Keratinocyte (primary cell): ENCODE measurements at regions not wholly inside any gene's neighbourhood (a gene's known extent, or its start where the extent isn't known, plus 50 kb on each side); places are given as distances from the start of the nearest gene placed in this dataset.

ENCODE experiments used
- DNase-seq: peaks from one replicate; pipeline ENCODE4 v3.0.0-alpha.2; 2011; ENCODE audit warnings: low read depth, missing footprints, low spot score
- FAIRE-seq: peaks from 2 replicates; lab custom pipeline; 2011; peaks lifted over from hg19 to GRCh38; lab: Jason Lieb, UNC
- H2AFZ ChIP-seq: 2 replicates; pipeline ENCODE4 v1.6.0; 2012; ENCODE audit warnings: low read length, control low read depth, inconsistent platforms; ENCODE audit not compliant: control insufficient read depth
- H3K27ac ChIP-seq: 2 replicates; pipeline ENCODE4 v1.5.1; 2011; ENCODE audit warnings: low read length; ENCODE audit not compliant: control insufficient read depth, insufficient read depth
- H3K27me3 ChIP-seq: 3 replicates; pipeline ENCODE4 v1.6.0; 2011; ENCODE audit warnings: low read length; ENCODE audit not compliant: control insufficient read depth, insufficient read depth; ENCODE audit errors: extremely low read depth
- H3K36me3 ChIP-seq, 2 experiments: 2 replicates in 1 of 2; 3 replicates in 1 of 2; pipeline ENCODE4 v1.5.1; 2011; ENCODE audit warnings: low read length in 2 of 2, mild to moderate bottlenecking in 1 of 2; ENCODE audit not compliant: control insufficient read depth in 2 of 2, insufficient read depth in 2 of 2; ENCODE audit errors: extremely low read depth in 1 of 2
- H3K4me1 ChIP-seq: 3 replicates; pipeline ENCODE4 v1.5.1; 2011; ENCODE audit warnings: low read length; ENCODE audit not compliant: control insufficient read depth, insufficient read depth; ENCODE audit errors: extremely low read depth
- H3K4me2 ChIP-seq: 3 replicates; pipeline ENCODE4 v1.6.0; 2011; ENCODE audit warnings: low read depth, low read length; ENCODE audit not compliant: control insufficient read depth, insufficient read depth; ENCODE audit errors: extremely low read depth
- H3K4me3 ChIP-seq, 3 experiments: fragments of 200-600 bp in 1 of 3; sonication (generic) in 1 of 3; 2 replicates in 2 of 3; 3 replicates in 1 of 3; pipeline ENCODE4 v1.5.1; 2011 to 2016; ENCODE audit warnings: low read length in 3 of 3, mild to moderate bottlenecking in 3 of 3, control low read depth in 2 of 3, inconsistent platforms in 1 of 3, low read depth in 1 of 3, mixed read lengths in 1 of 3, mixed run types in 1 of 3, moderate library complexity in 1 of 3; ENCODE audit not compliant: control insufficient read depth in 2 of 3, insufficient read depth in 2 of 3; ENCODE audit errors: extremely low read depth in 1 of 3
- H3K79me2 ChIP-seq: 2 replicates; pipeline ENCODE4 v1.6.0; 2012; ENCODE audit warnings: low read length; ENCODE audit not compliant: control insufficient read depth, insufficient read depth
- H3K9ac ChIP-seq: 3 replicates; pipeline ENCODE4 v1.6.0; 2011; ENCODE audit warnings: low read length; ENCODE audit not compliant: control insufficient read depth, insufficient read depth; ENCODE audit errors: extremely low read depth
- H3K9me1 ChIP-seq: 3 replicates; pipeline ENCODE4 v1.6.0; 2011; ENCODE audit warnings: low read length; ENCODE audit not compliant: control insufficient read depth, insufficient read depth; ENCODE audit errors: extremely low read depth
- H3K9me3 ChIP-seq: 2 replicates; pipeline ENCODE4 v1.5.1; 2012; ENCODE audit warnings: low read depth, low read length; ENCODE audit not compliant: control insufficient read depth
- H4K20me1 ChIP-seq: 3 replicates; pipeline ENCODE4 v1.6.0; 2011; ENCODE audit warnings: low read length; ENCODE audit not compliant: control insufficient read depth, insufficient read depth; ENCODE audit errors: extremely low read depth
- EZH2 ChIP-seq: IDR thresholded peaks from one replicate; pipeline ENCODE4 v1.6.1; 2012; ENCODE audit warnings: inconsistent platforms, mild to moderate bottlenecking, low read length, moderate library complexity
- dilution Hi-C: fragments of 300-500 bp; cut with MboI; formaldehyde crosslinking; loops from one replicate; pipeline ENCODE4 v1.7.0; 2020; ENCODE audit warnings: low sequenced_read_pairs; ENCODE audit not compliant: extremely low pct_ligation_motif_present
- TF ChIP-seq, protein P1 (sequence below), 3 experiments: IDR thresholded peaks in 1 of 3; conservative IDR thresholded peaks in 1 of 3; optimal IDR thresholded peaks in 1 of 3; 2 replicates in 2 of 3; 3 replicates in 1 of 3; pipeline versions ENCODE3 to v1.5.1; 2011; ENCODE audit warnings: low read length in 3 of 3, mild to moderate bottlenecking in 3 of 3, moderate library complexity in 2 of 3, control low read depth in 1 of 3, inconsistent platforms in 1 of 3; ENCODE audit not compliant: insufficient read depth in 2 of 3; ENCODE audit errors: extremely low read depth in 1 of 3

DNA sequence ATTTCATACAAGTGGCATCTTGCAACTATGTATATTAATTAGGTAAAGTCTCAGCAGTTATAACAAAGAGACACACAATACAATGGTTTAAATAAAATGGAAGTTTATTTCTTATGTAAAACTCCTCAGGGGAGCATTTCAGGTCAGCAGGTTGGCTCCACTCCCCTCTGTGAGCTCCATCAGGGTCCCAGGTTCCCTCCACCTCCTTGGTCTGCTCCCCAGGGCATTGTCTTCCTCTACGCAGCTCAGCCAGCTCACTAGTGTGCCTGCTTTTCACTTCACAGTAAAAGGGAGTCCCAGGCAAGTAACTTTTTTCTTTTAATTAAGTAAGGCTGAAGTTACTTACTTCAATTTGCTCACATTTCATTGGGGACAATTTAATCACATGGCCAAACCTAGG is 135.3 kb upstream of the FNDC3A start:
- no peak for FAIRE-seq
- Histone ChIP-seq H4K20me1 (no peaks in the 10 kb centered on the region), H3K27ac (no peak overlapping the region), H3K4me1 (no peaks in the 10 kb centered on the region), H3K36me3 (no peaks in the 10 kb centered on the region), H3K4me2 (no peak overlapping the region), H3K79me2 (no peaks in the 10 kb centered on the region), H3K9me3 (no peaks in the 10 kb centered on the region), H3K27me3 (peaks cover 5% of the 10 kb centered on the region), H3K4me3 (no peak overlapping the region), H3K9ac (no peak overlapping the region), H2AFZ (no peak overlapping the region), H3K9me1 (no peaks in the 10 kb centered on the region)
- no peak for DNase-seq
- dilution Hi-C loops, result no loop called here
- TF ChIP-seq, protein P1, sequence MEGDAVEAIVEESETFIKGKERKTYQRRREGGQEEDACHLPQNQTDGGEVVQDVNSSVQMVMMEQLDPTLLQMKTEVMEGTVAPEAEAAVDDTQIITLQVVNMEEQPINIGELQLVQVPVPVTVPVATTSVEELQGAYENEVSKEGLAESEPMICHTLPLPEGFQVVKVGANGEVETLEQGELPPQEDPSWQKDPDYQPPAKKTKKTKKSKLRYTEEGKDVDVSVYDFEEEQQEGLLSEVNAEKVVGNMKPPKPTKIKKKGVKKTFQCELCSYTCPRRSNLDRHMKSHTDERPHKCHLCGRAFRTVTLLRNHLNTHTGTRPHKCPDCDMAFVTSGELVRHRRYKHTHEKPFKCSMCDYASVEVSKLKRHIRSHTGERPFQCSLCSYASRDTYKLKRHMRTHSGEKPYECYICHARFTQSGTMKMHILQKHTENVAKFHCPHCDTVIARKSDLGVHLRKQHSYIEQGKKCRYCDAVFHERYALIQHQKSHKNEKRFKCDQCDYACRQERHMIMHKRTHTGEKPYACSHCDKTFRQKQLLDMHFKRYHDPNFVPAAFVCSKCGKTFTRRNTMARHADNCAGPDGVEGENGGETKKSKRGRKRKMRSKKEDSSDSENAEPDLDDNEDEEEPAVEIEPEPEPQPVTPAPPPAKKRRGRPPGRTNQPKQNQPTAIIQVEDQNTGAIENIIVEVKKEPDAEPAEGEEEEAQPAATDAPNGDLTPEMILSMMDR (optimal IDR thresholded peaks at IDR 0.05 in 1 of 3, IDR thresholded peaks at IDR 0.05 in 1 of 3, conservative IDR thresholded peaks at IDR 0.05 in 1 of 3; ENCODE audit: extremely low read depth in 1 of 3, insufficient read depth in 2 of 3, low read length in 3 of 3), result no peak
- no peak for TF ChIP-seq EZH2

DNA sequence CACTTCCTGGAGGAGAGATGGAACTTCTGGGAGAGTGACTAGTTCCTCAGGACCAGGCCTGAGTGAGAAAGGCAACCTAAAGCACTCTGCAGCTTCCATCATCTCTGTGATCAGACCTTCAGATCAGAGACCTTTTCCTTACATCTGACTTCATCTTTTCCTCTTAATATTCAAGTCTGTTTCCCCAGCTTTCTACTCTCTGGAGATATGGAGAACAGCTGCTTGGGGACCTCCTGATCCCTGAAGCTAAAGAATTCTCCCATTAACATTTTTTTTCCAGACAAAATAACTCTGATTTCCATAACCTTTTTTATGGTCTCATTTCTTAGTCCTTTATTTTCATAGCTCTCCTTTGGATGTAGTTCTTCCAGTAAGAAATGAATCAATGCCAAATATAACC is 133.4 kb upstream of the FNDC3A start:
- dilution Hi-C loops, result no loop called here
- Histone ChIP-seq H3K36me3 (no peaks in the 10 kb centered on the region), H2AFZ (no peak overlapping the region), H3K4me3 (no peak overlapping the region), H3K27ac (no peak overlapping the region), H3K9me1 (no peaks in the 10 kb centered on the region), H3K27me3 (peaks cover 5% of the 10 kb centered on the region), H3K79me2 (no peaks in the 10 kb centered on the region), H4K20me1 (no peaks in the 10 kb centered on the region), H3K4me1 (no peaks in the 10 kb centered on the region), H3K4me2 (no peak overlapping the region), H3K9ac (no peak overlapping the region), H3K9me3 (no peaks in the 10 kb centered on the region)
- FAIRE-seq, result no peak
- TF ChIP-seq, protein P1 (optimal IDR thresholded peaks at IDR 0.05 in 1 of 3, IDR thresholded peaks at IDR 0.05 in 1 of 3, conservative IDR thresholded peaks at IDR 0.05 in 1 of 3; ENCODE audit: extremely low read depth in 1 of 3, insufficient read depth in 2 of 3, low read length in 3 of 3), result no peak
- DNase-seq, result no peak
